ENCODE measurements at regions not wholly inside any gene's neighbourhood (a gene's known extent, or its start where the extent isn't known, plus 50 kb on each side); places are given as distances from the start of the nearest gene placed in this dataset.

- Mint-ChIP-seq H3K4me3 (ENCODE audit: unreplicated experiment) (no peak overlapping the region), H3K27ac (ENCODE audit: low read depth, unreplicated experiment) (no peak overlapping the region), H3K4me1 (ENCODE audit: insufficient read depth, unreplicated experiment) (peaks cover 10% of the 10 kb centered on the region), H3K27me3 (ENCODE audit: insufficient read depth, unreplicated experiment) (no peaks in the 10 kb centered on the region), H3K9me3 (ENCODE audit: unreplicated experiment) (peaks cover 10% of the 10 kb centered on the region), H3K36me3 (ENCODE audit: insufficient read depth, unreplicated experiment) (no peaks in the 10 kb centered on the region)
- intact Hi-C loops (cut with micrococcal nuclease) = loop anchor here (1.0 kb wide), 1 partner anchor 120 kb away; no protein-coding TSS in a partner anchor
- ChIA-PET POLR2A (interaction anchor here (0.7 kb wide), 1 partner anchor 121 kb away, joined by 3 read pairs; no protein-coding TSS in a partner anchor), CTCF (interaction anchor here (0.7 to 1.0 kb wide), 7 partner anchors 9 to 1292 kb away, joined by 3 to 14 read pairs (median 4); no protein-coding TSS in a partner anchor)
- BruUV-seq (replicated peaks) = no TSS peak
- peak; percentile 27 for DNase-seq (ENCODE audit: unreplicated experiment)
- peak; percentile 25 for TF ChIP-seq CTCF (IDR thresholded peaks at IDR 0.05; ENCODE audit: unreplicated experiment)
Measured at GRCh38 chr2:57376985-57377384, 669.6 kb upstream of the VRK2 start.

- no peak for TF ChIP-seq CTCF (IDR thresholded peaks at IDR 0.05; ENCODE audit: unreplicated experiment)
- BruUV-seq (replicated peaks) = no TSS peak
- H3K4me3 Mint-ChIP-seq (ENCODE audit: unreplicated experiment) = no peak overlapping the region
- CTCF ChIA-PET = interaction anchor here (1.3 to 2.6 kb wide), 2 partner anchors 9 to 111 kb away, joined by 5 to 10 read pairs; no protein-coding TSS in a partner anchor
- H3K9me3 Mint-ChIP-seq (ENCODE audit: unreplicated experiment) = no peaks in the 10 kb centered on the region
- no peak for DNase-seq (ENCODE audit: unreplicated experiment)
- no peaks in the 10 kb centered on the region for H3K36me3 Mint-ChIP-seq (ENCODE audit: insufficient read depth, unreplicated experiment)
- H3K4me1 Mint-ChIP-seq (ENCODE audit: insufficient read depth, unreplicated experiment) = no peaks in the 10 kb centered on the region
- H3K27ac Mint-ChIP-seq (ENCODE audit: low read depth, unreplicated experiment) = no peak overlapping the region
- no peaks in the 10 kb centered on the region for H3K27me3 Mint-ChIP-seq (ENCODE audit: insufficient read depth, unreplicated experiment)
- intact Hi-C loops (cut with micrococcal nuclease) = no loop called here
- POLR2A ChIA-PET = no interaction called here
Measured at GRCh38 chr2:57386305-57386704, 660.3 kb upstream of the VRK2 start.

DNA sequence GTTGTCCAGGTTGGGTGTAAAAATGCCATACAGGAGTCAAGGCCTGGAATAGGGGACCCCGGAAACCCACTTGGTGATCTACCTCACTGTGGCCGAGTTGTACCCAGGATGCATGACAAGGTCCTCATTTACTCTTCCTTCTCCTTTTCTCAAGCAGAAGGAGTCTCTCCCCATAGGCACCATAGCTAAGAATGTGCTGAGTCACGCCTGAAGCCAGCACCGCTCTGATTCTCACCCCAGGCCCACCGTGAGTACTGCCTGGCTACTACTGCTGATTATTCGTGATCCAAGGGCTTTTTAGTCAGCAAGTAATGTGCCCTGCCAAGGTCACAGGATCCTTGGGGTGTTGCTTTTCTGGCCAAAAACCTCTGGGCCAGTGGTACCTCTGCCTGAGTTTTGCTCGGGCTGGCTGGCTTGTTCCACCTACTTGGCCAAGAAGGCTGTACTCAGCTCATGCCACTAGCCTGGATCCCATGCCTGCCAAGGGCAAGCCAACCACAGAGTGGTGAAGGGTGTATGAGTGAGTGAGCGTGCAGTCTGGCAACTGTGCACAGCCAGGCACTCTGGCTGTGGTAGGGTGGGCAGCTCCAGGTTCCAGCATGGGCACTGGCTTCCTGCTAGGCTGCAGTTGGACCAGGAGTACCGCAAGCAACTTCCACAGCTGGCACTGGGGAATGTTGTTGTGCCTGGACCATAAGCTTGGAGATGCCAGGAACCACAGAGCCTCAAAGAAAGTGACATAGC, 650.1 kb upstream of the VRK2 start:
- no peak for DNase-seq (ENCODE audit: unreplicated experiment)
- Mint-ChIP-seq H3K27ac (ENCODE audit: low read depth, unreplicated experiment) (no peak overlapping the region), H3K4me3 (ENCODE audit: unreplicated experiment) (no peak overlapping the region)

More for the DNA sequence above, 650.1 kb upstream of the VRK2 start:
- no peaks in the 10 kb centered on the region for H3K9me3 Mint-ChIP-seq (ENCODE audit: unreplicated experiment)
- no peaks in the 10 kb centered on the region for H3K4me1 Mint-ChIP-seq (ENCODE audit: insufficient read depth, unreplicated experiment)
- no peaks in the 10 kb centered on the region for H3K27me3 Mint-ChIP-seq (ENCODE audit: insufficient read depth, unreplicated experiment)
- no TSS peak for BruUV-seq (replicated peaks)
- CTCF ChIA-PET = interaction anchor here (1.4 kb wide), 1 partner anchor 8 kb away, joined by 3 read pairs; no protein-coding TSS in a partner anchor
- no peaks in the 10 kb centered on the region for H3K36me3 Mint-ChIP-seq (ENCODE audit: insufficient read depth, unreplicated experiment)
- no peak for TF ChIP-seq CTCF (IDR thresholded peaks at IDR 0.05; ENCODE audit: unreplicated experiment)
- intact Hi-C loops (cut with micrococcal nuclease) = no loop called here
- POLR2A ChIA-PET = no interaction called here
